SJCRH30 (cell line): ENCODE measurements at regions not wholly inside any gene's neighbourhood (a gene's known extent, or its start where the extent isn't known, plus 50 kb on each side); places are given as distances from the start of the nearest gene placed in this dataset.
"Not testable (repeated sequence)": the region's sequence is repeated elsewhere in the genome, so short reads cannot be mapped to it uniquely, and the experiment has no call there.

ENCODE experiments used
- DNase-seq, 2 experiments: peaks; one replicate each; pipeline ENCODE4 v3.0.0-alpha.2; 2015 to 2020
- H3K27ac ChIP-seq: fragments of 250-450 bp; sonication (Bioruptor Pico); 2 replicates; pipeline ENCODE4 v1.5.1; 2020; ENCODE audit warnings: mild to moderate bottlenecking, moderate library complexity
- H3K27me3 ChIP-seq: fragments of 250-450 bp; sonication (Bioruptor Pico); 2 replicates; pipeline ENCODE4 v1.5.1; 2020; ENCODE audit warnings: mild to moderate bottlenecking, moderate library complexity
- H3K36me3 ChIP-seq: fragments of 250-450 bp; sonication (Bioruptor Pico); 2 replicates; pipeline ENCODE4 v1.5.1; 2020; ENCODE audit warnings: mild to moderate bottlenecking, moderate library complexity
- H3K4me1 ChIP-seq: fragments of 250-450 bp; sonication (Bioruptor Pico); 2 replicates; pipeline ENCODE4 v1.5.1; 2020; ENCODE audit warnings: mild to moderate bottlenecking, moderate library complexity
- H3K4me3 ChIP-seq: fragments of 250-450 bp; sonication (Bioruptor Pico); 2 replicates; pipeline ENCODE4 v1.5.1; 2020; ENCODE audit warnings: mild to moderate bottlenecking, moderate library complexity
- H3K9me3 ChIP-seq: fragments of 250-450 bp; sonication (Bioruptor Pico); replicated peaks from 2 replicates; pipeline ENCODE4 v1.5.1; 2020; ENCODE audit warnings: mild to moderate bottlenecking, moderate library complexity

- Histone ChIP-seq H3K4me3 (no peak overlapping the region), H3K27ac (no peak overlapping the region), H3K4me1 (no peaks in the 10 kb centered on the region), H3K36me3 (no peaks in the 10 kb centered on the region), H3K9me3 (no peaks in the 10 kb centered on the region), H3K27me3 (no peaks in the 10 kb centered on the region)
- no peak for DNase-seq
These were observed 198.7 kb downstream of the CNTN3 start for GRCh38 chr3:74415731-74416130.

GRCh38 chr3:74413547-74414241, 200.8 kb downstream of the CNTN3 start:
- Histone ChIP-seq H3K9me3 (no peaks in the 10 kb centered on the region), H3K27ac (no peak overlapping the region), H3K36me3 (no peaks in the 10 kb centered on the region), H3K27me3 (no peaks in the 10 kb centered on the region), H3K4me1 (no peaks in the 10 kb centered on the region), H3K4me3 (no peak overlapping the region)
- DNase-seq: no peak

- H3K36me3 ChIP-seq: no peaks in the 10 kb centered on the region
- no peak overlapping the region for H3K27ac ChIP-seq
- no peaks in the 10 kb centered on the region for H3K27me3 ChIP-seq
- no peak for DNase-seq
- no peaks in the 10 kb centered on the region for H3K4me1 ChIP-seq
- no peak overlapping the region for H3K4me3 ChIP-seq
- H3K9me3 ChIP-seq: no peaks in the 10 kb centered on the region
These were observed 204.1 kb downstream of the CNTN3 start for GRCh38 chr3:74410276-74410941.

- no peaks in the 10 kb centered on the region for H3K4me1 ChIP-seq
- no peak overlapping the region for H3K27ac ChIP-seq
- no peak overlapping the region for H3K4me3 ChIP-seq
- H3K36me3 ChIP-seq: no peaks in the 10 kb centered on the region
- no peaks in the 10 kb centered on the region for H3K9me3 ChIP-seq
- H3K27me3 ChIP-seq: no peaks in the 10 kb centered on the region
- DNase-seq: no peak
These were observed 205.4 kb downstream of the CNTN3 start for GRCh38 chr3:74409066-74409465.

GRCh38 chr3:74403307-74403706, 211.2 kb downstream of the CNTN3 start:
- H3K36me3 ChIP-seq: no peaks in the 10 kb centered on the region
- H3K9me3 ChIP-seq: no peaks in the 10 kb centered on the region
- no peaks in the 10 kb centered on the region for H3K27me3 ChIP-seq
- no peaks in the 10 kb centered on the region for H3K4me1 ChIP-seq
- DNase-seq: no peak
- H3K27ac ChIP-seq: no peak overlapping the region
- H3K4me3 ChIP-seq: no peak overlapping the region

GRCh38 chr3:74402821-74403220, 211.6 kb downstream of the CNTN3 start:
- no peak for DNase-seq
- Histone ChIP-seq H3K4me3 (no peak overlapping the region), H3K9me3 (no peaks in the 10 kb centered on the region), H3K27ac (no peak overlapping the region), H3K27me3 (no peaks in the 10 kb centered on the region), H3K36me3 (no peaks in the 10 kb centered on the region), H3K4me1 (no peaks in the 10 kb centered on the region)

GRCh38 chr3:74393426-74393825, 221.0 kb downstream of the CNTN3 start:
- Histone ChIP-seq H3K9me3 (no peaks in the 10 kb centered on the region), H3K36me3 (no peaks in the 10 kb centered on the region), H3K4me1 (no peaks in the 10 kb centered on the region), H3K27ac (no peak overlapping the region), H3K4me3 (no peak overlapping the region), H3K27me3 (no peaks in the 10 kb centered on the region)
- DNase-seq: no peak

GRCh38 chr3:74390121-74390877, 224.2 kb downstream of the CNTN3 start:
- H3K27me3 ChIP-seq: no peaks in the 10 kb centered on the region
- H3K36me3 ChIP-seq: no peaks in the 10 kb centered on the region
- H3K27ac ChIP-seq: no peak overlapping the region
- no peak for DNase-seq
- no peaks in the 10 kb centered on the region for H3K4me1 ChIP-seq
- H3K4me3 ChIP-seq: no peak overlapping the region
- H3K9me3 ChIP-seq: no peaks in the 10 kb centered on the region

- DNase-seq: no peak
- no peak overlapping the region for H3K4me3 ChIP-seq
- no peaks in the 10 kb centered on the region for H3K36me3 ChIP-seq
- H3K4me1 ChIP-seq: no peaks in the 10 kb centered on the region
- H3K9me3 ChIP-seq: no peaks in the 10 kb centered on the region
- H3K27ac ChIP-seq: no peak overlapping the region
- H3K27me3 ChIP-seq: no peaks in the 10 kb centered on the region
These were observed 227.2 kb downstream of the CNTN3 start for GRCh38 chr3:74387111-74387735.

GRCh38 chr3:74384159-74384558, 230.3 kb downstream of the CNTN3 start:
- Histone ChIP-seq H3K27me3 (no peaks in the 10 kb centered on the region), H3K36me3 (no peaks in the 10 kb centered on the region)

GRCh38 chr3:74377669-74378068, 236.8 kb downstream of the CNTN3 start:
- Histone ChIP-seq H3K27me3 (no peaks in the 10 kb centered on the region), H3K27ac (no peak overlapping the region), H3K9me3 (no peaks in the 10 kb centered on the region), H3K36me3 (no peaks in the 10 kb centered on the region), H3K4me1 (no peaks in the 10 kb centered on the region), H3K4me3 (no peak overlapping the region)
- DNase-seq: no peak

More at GRCh38 chr3:74384159-74384558, 230.3 kb downstream of the CNTN3 start:
- Histone ChIP-seq H3K9me3 (no peaks in the 10 kb centered on the region), H3K4me1 (no peaks in the 10 kb centered on the region), H3K4me3 (no peak overlapping the region), H3K27ac (no peak overlapping the region)
- no peak for DNase-seq

GRCh38 chr3:74376323-74376722, 238.1 kb downstream of the CNTN3 start:
- H3K36me3 ChIP-seq, H3K27me3 ChIP-seq, H3K27ac ChIP-seq, H3K4me1 ChIP-seq, H3K9me3 ChIP-seq, H3K4me3 ChIP-seq: not testable (repeated sequence)
- peak in 1 of 2 experiments; percentile 0 for DNase-seq

- no peak overlapping the region for H3K27ac ChIP-seq
- H3K4me1 ChIP-seq: no peaks in the 10 kb centered on the region
- H3K9me3 ChIP-seq: no peaks in the 10 kb centered on the region
- no peak for DNase-seq
- no peaks in the 10 kb centered on the region for H3K27me3 ChIP-seq
- H3K4me3 ChIP-seq: no peak overlapping the region
- H3K36me3 ChIP-seq: no peaks in the 10 kb centered on the region
These were observed 238.8 kb downstream of the CNTN3 start for GRCh38 chr3:74375653-74376052.

- Histone ChIP-seq H3K4me3 (no peak overlapping the region), H3K27me3 (no peaks in the 10 kb centered on the region), H3K27ac (no peak overlapping the region), H3K4me1 (no peaks in the 10 kb centered on the region), H3K36me3 (no peaks in the 10 kb centered on the region), H3K9me3 (no peaks in the 10 kb centered on the region)
- no peak for DNase-seq
These were observed 241.7 kb downstream of the CNTN3 start for GRCh38 chr3:74372743-74373142.

- H3K9me3 ChIP-seq: no peaks in the 10 kb centered on the region
- H3K4me3 ChIP-seq: no peak overlapping the region
- no peak overlapping the region for H3K27ac ChIP-seq
- DNase-seq: no peak
- no peaks in the 10 kb centered on the region for H3K27me3 ChIP-seq
- no peaks in the 10 kb centered on the region for H3K4me1 ChIP-seq
- H3K36me3 ChIP-seq: no peaks in the 10 kb centered on the region
These were observed 244.1 kb downstream of the CNTN3 start for GRCh38 chr3:74370342-74370741.
